ENCODE measurements at regions not wholly inside any gene's neighbourhood (a gene's known extent, or its start where the extent isn't known, plus 50 kb on each side); places are given as distances from the start of the nearest gene placed in this dataset.

DNA sequence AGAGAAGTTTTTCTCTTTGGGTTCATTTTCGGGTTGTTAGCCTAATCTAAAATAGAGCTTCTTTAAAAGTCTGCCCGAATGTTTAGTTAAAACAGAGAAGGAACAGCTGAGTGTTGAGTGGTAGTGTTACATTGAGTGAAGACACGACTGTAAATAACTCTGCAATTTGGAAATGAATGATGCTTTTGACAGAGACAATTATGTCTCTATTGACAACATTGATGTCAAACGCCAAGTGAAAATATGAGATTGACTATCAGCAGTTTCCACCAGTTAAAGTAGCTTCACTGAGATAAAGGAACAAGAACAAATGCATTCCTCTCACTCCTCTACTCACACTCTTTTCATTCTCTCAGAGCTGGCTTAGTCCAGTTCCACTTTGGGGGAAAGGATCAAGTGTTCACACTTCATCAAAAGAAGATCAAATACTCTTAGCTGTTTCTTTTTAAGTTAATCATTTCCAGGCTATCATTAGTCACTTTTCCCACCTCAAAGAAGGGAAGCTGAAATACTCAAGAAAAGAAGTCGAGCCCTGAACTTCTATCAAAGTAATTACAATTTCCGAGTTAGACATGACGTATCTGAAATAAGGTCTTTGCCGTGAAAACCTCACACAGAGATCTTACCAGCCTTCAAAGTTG lies 399.1 kb upstream of the DPH6 start:
- Histone ChIP-seq H3K4me3 (ENCODE audit: low read depth, low read length) (no peak overlapping the region), H3K36me3 (ENCODE audit: control insufficient read depth in 2 of 2, insufficient read depth in 1 of 2, low read length in 2 of 2) (no peaks in the 10 kb centered on the region), H3K9me3 (ENCODE audit: control insufficient read depth, insufficient read depth, low read depth, low read length) (no peaks in the 10 kb centered on the region), H3K4me1 (ENCODE audit: control insufficient read depth, insufficient read depth, low read length) (no peaks in the 10 kb centered on the region), H3K27ac (ENCODE audit: extremely low read depth, low read depth, low read length) (no peak overlapping the region)
- POLR2A ChIA-PET = interaction anchor here (0.8 kb wide), 1 partner anchor 34 kb away, joined by 3 read pairs; no protein-coding TSS in a partner anchor
- CTCF ChIA-PET = no interaction called here
- TF ChIP-seq, protein P1, sequence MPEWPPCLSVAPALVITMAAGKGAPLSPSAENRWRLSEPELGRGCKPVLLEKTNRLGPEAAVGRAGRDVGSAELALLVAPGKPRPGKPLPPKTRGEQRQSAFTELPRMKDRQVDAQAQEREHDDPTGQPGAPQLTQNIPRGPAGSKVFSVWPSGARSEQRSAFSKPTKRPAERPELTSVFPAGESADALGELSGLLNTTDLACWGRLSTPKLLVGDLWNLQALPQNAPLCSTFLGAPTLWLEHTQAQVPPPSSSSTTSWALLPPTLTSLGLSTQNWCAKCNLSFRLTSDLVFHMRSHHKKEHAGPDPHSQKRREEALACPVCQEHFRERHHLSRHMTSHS (tag by site-specific recombination; IDR thresholded peaks at IDR 0.05) = no peak
- TF ChIP-seq ZNF174 (tag by site-specific recombination; IDR thresholded peaks at IDR 0.05) = no peak

DNA sequence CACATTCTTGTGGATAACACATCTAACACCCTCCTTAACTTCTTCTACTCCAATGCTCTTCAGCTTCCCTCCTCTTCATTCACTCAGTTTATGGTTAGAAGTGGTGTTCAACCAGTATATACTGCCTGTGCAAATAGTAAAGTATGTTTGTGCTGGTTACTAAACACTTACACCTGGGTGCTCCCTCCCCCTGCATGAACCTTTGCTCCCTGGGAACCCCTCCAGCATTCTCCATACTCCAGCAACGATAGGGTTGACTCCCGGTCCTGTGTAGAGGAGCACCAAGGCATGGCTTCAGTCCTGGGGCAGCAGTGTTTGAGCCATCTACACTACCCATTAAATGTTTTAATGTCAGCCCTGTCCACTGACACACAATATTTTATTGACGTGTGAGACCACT lies 407.5 kb upstream of the DPH6 start:
- POLR2A ChIA-PET = no interaction called here
- CTCF ChIA-PET = no interaction called here
- no peaks in the 10 kb centered on the region for H3K9me3 ChIP-seq (ENCODE audit: control insufficient read depth, insufficient read depth, low read depth, low read length)
- TF ChIP-seq, protein P2, sequence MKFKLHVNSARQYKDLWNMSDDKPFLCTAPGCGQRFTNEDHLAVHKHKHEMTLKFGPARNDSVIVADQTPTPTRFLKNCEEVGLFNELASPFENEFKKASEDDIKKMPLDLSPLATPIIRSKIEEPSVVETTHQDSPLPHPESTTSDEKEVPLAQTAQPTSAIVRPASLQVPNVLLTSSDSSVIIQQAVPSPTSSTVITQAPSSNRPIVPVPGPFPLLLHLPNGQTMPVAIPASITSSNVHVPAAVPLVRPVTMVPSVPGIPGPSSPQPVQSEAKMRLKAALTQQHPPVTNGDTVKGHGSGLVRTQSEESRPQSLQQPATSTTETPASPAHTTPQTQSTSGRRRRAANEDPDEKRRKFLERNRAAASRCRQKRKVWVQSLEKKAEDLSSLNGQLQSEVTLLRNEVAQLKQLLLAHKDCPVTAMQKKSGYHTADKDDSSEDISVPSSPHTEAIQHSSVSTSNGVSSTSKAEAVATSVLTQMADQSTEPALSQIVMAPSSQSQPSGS (tag by site-specific recombination; IDR thresholded peaks at IDR 0.05; ENCODE audit: low read depth) = no peak
- TF ChIP-seq, protein P3, sequence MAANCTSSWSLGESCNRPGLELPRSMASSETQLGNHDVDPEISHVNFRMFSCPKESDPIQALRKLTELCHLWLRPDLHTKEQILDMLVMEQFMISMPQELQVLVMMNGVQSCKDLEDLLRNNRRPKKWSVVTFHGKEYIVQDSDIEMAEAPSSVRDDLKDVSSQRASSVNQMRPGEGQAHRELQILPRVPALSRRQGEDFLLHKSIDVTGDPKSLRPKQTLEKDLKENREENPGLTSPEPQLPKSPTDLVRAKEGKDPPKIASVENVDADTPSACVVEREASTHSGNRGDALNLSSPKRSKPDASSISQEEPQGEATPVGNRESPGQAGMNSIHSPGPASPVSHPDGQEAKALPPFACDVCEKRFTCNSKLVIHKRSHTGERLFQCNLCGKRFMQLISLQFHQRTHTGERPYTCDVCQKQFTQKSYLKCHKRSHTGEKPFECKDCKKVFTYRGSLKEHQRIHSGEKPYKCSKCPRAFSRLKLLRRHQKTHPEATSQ (tag by site-specific recombination; IDR thresholded peaks at IDR 0.05) = no peak
- TF ChIP-seq ZNF561 (tag by site-specific recombination; IDR thresholded peaks at IDR 0.05; ENCODE audit: borderline replicate concordance) = no peak
- TF ChIP-seq GLIS1 (tag by site-specific recombination; IDR thresholded peaks at IDR 0.05) = no peak
- no peak for TF ChIP-seq ZNF2 (tag by site-specific recombination; IDR thresholded peaks at IDR 0.05)
- no peak for TF ChIP-seq SCRT1 (tag by site-specific recombination; IDR thresholded peaks at IDR 0.05; ENCODE audit: borderline replicate concordance)
- TF ChIP-seq ZNF501 (tag by site-specific recombination; IDR thresholded peaks at IDR 0.05) = no peak
- no peak overlapping the region for H3K4me3 ChIP-seq (ENCODE audit: low read depth, low read length)
- H3K4me1 ChIP-seq (ENCODE audit: control insufficient read depth, insufficient read depth, low read length) = peaks cover 11% of the 10 kb centered on the region
- H3K27ac ChIP-seq (ENCODE audit: extremely low read depth, low read depth, low read length) = no peak overlapping the region
- H3K36me3 ChIP-seq (ENCODE audit: control insufficient read depth in 2 of 2, insufficient read depth in 1 of 2, low read length in 2 of 2) = no peaks in the 10 kb centered on the region

DNA sequence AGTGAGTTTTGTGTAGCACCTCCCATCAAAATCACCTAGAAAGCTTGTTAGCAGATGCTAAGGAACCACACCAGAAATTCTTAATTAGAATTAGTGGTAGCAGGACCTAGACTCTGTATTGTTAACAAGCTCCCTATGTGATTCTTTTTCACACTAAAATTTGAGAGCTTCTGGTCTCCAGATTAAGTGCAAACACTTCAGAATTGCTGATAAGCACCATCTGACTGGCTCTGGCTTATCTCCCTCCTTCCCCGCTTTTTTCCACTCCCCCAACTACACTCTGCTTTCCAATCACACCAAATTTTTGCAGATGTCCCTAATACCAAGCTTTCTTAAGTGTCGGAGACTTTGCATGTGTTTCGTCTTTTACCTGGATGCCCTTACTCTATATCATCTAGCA lies 410.1 kb upstream of the DPH6 start:
- Histone ChIP-seq H3K4me1 (ENCODE audit: control insufficient read depth, insufficient read depth, low read length) (peaks cover 22% of the 10 kb centered on the region), H3K4me3 (ENCODE audit: low read depth, low read length) (no peak overlapping the region), H3K9me3 (ENCODE audit: control insufficient read depth, insufficient read depth, low read depth, low read length) (no peaks in the 10 kb centered on the region), H3K36me3 (ENCODE audit: control insufficient read depth in 2 of 2, insufficient read depth in 1 of 2, low read length in 2 of 2) (no peaks in the 10 kb centered on the region), H3K27ac (ENCODE audit: extremely low read depth, low read depth, low read length) (no peak overlapping the region)
- POLR2A ChIA-PET = no interaction called here
- CTCF ChIA-PET = no interaction called here
- TF ChIP-seq HOXC10 (CRISPR knock-in tag; IDR thresholded peaks at IDR 0.05) = no peak
- TF ChIP-seq ZNF324 (tag by site-specific recombination; IDR thresholded peaks at IDR 0.05) = no peak
- no peak for TF ChIP-seq ZNF426 (tag by site-specific recombination; IDR thresholded peaks at IDR 0.05)
- no peak for TF ChIP-seq ZNF623 (tag by site-specific recombination; IDR thresholded peaks at IDR 0.05)
- no peak for TF ChIP-seq ZNF416 (tag by site-specific recombination; IDR thresholded peaks at IDR 0.05)
- TF ChIP-seq KLF1 (tag by site-specific recombination; IDR thresholded peaks at IDR 0.05) = no peak
- no peak for TF ChIP-seq ZNF473 (tag by site-specific recombination; IDR thresholded peaks at IDR 0.05)
- no peak for TF ChIP-seq ZNF48 (tag by site-specific recombination; IDR thresholded peaks at IDR 0.05)
- TF ChIP-seq, protein P4, sequence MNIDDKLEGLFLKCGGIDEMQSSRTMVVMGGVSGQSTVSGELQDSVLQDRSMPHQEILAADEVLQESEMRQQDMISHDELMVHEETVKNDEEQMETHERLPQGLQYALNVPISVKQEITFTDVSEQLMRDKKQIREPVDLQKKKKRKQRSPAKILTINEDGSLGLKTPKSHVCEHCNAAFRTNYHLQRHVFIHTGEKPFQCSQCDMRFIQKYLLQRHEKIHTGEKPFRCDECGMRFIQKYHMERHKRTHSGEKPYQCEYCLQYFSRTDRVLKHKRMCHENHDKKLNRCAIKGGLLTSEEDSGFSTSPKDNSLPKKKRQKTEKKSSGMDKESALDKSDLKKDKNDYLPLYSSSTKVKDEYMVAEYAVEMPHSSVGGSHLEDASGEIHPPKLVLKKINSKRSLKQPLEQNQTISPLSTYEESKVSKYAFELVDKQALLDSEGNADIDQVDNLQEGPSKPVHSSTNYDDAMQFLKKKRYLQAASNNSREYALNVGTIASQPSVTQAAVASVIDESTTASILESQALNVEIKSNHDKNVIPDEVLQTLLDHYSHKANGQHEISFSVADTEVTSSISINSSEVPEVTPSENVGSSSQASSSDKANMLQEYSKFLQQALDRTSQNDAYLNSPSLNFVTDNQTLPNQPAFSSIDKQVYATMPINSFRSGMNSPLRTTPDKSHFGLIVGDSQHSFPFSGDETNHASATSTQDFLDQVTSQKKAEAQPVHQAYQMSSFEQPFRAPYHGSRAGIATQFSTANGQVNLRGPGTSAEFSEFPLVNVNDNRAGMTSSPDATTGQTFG (tag by site-specific recombination; IDR thresholded peaks at IDR 0.05; ENCODE audit: borderline replicate concordance) = no peak
- TF ChIP-seq, protein P5, sequence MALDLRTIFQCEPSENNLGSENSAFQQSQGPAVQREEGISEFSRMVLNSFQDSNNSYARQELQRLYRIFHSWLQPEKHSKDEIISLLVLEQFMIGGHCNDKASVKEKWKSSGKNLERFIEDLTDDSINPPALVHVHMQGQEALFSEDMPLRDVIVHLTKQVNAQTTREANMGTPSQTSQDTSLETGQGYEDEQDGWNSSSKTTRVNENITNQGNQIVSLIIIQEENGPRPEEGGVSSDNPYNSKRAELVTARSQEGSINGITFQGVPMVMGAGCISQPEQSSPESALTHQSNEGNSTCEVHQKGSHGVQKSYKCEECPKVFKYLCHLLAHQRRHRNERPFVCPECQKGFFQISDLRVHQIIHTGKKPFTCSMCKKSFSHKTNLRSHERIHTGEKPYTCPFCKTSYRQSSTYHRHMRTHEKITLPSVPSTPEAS (tag by site-specific recombination; IDR thresholded peaks at IDR 0.05) = no peak
- TF ChIP-seq ZNF514 (tag by site-specific recombination; IDR thresholded peaks at IDR 0.05) = no peak

Data from HEK293 (cell line).